Fibroblast of skin of right biceps (primary cell): ENCODE measurements at regions not wholly inside any gene's neighbourhood (a gene's known extent, or its start where the extent isn't known, plus 50 kb on each side); places are given as distances from the start of the nearest gene placed in this dataset.

Experiments
- DNase-seq: peaks from one replicate; pipeline ENCODE4 v3.0.0-alpha.2; 2013

DNA sequence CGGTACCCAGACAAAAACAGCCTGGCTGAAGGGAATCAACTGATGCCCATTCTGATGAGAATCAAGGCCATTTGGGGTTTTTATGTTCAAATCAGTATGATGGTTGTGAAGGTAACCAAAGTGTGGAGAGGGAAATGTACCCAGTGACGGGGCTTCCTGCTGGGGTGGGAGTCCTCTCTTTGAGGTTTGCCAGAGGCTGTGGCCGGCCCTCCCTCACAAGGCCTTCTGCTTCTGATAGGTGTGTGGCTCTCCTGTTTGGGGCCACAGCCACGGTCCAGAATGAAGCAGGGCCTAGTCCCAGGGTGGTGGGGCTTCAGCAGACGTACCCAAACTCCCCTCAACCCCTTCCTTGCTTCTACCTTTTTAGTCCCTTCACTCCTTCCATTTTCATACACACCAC, 86.7 kb upstream of the NAA20 start:
- DNase-seq = no peak

DNA sequence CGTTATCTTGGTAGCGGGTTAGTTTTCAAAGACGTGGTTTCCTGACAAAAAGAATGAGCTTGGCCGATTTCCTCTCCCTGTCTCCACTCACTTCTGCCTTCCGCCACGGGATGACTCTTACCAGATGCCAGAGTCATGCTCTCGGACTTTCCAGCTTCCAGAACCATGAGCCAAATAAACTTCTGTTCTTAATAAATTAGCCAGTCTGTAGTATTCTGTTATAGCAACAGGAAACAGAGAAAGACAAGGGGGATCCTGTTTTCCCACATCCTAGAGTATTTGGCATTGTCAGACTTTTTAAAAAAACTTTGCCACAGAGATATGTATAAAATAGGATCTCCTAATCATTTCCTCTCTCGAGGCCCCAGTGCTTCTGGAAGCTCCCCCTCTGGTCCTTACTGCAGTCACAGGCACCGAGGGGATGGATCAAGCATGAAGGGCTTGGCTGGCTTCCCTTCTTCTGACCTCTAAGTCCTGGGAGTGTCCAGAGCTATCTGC, 84.9 kb upstream of the NAA20 start:
- DNase-seq = peak; percentile 88

DNA sequence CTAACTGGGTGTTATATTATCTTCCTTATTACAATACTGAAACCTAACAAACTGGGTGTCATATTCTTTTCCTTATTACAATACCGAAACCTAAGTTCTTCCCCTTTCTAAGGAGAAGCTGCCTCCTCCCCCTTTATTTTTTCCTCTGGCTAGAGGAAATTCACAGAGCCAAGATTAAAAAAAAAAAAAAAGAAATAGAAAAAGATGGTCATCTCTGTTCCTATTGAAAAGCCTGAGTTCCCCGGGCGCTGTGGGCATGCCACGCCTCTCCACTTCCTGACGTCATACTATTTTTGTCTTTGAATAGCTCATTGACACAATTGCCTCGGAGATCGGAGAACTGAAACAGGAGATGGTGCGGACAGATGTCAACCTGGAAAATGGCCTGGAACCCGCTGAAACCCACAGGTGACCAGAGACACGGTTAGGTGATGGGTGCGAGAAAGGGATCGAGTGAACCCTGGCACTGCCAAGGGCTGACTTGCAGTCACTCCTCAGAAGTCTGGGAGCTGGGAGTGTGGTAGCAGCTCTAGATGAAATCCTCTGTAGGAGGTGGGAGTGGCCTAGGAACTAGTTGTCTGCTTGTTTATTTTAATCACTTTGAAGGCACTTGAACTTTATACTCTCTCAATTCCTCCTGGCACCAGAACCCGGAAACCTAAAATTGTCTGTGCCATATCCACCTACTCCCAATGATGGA, 82.2 kb upstream of the NAA20 start:
- DNase-seq = no peak

DNA sequence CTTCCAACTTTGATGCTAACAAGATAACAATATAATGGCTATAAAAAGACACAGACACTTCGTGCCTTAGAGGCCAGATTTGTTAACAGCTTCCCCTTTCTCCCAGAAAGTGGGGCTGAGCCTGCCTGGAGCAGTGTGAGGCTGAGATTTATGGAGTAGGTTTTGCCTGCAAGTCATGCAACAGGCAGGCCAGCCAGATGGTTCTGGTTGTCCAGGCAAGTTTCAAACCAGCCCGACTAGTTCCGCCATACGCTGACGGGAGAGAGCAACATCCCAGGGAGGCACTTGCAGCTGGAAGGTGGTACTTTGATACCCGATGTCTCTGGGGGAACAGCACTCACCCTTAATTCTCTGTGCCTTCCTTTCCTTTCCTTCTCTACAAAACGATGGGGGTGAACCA, 81.3 kb upstream of the NAA20 start:
- DNase-seq = no peak

DNA sequence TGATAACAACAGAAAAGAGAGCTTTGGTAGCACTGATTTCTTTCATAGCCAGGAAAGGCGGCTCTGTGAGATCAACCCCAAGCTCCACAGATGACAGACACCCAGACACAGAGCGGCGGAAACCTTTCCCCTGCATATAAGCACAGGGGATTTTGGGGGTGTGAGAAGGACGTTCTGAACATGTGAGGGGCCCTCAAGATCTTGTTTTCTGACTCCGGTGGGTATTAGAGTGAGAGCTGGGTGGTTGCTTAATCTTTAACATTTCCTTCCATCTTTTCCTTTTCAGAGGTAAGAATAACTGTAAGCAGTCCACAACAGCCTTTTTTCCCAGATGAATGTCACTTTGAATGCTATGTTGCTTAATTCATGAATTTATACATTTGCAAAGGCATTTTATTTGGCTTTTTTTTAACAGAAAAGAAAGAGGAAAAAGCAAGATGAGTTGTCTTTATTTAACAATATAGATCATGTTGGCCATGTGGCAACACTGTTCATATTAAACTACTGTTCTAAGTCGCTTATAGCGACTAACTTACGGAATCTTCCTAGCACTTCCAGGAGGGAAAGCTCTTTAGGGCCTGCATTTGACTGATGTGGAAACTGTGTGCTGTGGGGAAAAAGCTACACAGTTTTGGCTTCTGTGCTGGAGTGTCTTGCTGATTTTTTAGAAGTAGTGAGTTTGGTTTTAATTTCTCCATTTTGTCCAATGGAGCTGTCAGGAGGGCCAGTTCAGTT, 80.5 kb upstream of the NAA20 start:
- DNase-seq = no peak

DNA sequence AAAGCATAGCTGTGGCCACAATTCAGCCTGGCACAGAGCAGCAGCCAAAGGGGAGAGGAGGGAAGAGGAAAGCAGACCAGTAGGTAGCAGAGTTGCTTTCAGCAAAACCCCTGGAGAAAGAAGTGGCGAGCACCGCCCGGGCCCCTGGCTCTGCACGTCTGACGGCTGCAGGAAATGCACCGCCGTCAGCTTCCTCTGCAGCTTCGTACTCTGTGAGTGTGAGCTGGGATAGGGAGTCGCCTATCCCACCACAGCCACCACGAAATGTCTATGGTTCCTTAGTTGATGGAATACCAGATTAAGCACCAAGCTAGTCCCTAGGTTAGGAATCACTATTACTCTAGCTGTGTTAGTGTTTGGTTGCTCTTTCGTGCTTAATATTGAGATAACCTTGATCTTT, 79.9 kb upstream of the NAA20 start:
- DNase-seq = no peak

DNA sequence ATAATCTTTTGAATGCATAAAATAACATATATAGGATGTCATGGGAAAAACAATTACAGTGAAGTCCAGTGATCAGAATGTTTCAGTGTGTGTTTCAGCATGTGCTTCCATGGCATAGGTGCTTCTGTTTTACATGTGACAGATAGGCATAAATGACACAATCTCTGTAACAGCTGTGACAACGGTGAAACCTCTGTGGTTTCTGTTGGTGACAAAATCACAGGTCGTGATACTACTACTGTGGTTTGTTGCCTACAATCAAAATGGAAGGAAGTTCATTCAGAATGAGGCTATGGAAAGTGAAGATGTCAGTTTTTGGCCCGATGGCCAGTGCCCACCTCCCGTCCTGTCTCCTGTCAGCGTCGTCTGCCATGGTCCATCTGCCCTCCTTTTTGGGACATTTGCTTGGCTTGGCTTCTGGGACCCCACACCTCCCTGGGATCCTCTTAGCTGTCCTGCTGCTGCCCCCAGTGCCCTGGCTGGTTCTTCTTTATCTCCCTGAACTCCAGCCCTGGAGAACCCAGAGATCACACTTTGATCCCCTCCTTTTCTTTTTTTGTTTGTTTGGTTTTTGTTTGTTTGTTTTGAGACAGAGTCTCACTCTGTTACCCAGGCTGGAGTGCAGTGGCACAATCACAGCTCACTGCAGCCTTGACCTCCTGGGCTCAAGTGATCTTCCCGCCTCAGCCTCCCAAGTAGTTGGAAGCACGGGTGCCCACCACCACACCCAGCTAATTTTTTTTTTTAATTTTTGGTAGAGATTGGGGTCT, 79.3 kb upstream of the NAA20 start:
- DNase-seq = no peak

DNA sequence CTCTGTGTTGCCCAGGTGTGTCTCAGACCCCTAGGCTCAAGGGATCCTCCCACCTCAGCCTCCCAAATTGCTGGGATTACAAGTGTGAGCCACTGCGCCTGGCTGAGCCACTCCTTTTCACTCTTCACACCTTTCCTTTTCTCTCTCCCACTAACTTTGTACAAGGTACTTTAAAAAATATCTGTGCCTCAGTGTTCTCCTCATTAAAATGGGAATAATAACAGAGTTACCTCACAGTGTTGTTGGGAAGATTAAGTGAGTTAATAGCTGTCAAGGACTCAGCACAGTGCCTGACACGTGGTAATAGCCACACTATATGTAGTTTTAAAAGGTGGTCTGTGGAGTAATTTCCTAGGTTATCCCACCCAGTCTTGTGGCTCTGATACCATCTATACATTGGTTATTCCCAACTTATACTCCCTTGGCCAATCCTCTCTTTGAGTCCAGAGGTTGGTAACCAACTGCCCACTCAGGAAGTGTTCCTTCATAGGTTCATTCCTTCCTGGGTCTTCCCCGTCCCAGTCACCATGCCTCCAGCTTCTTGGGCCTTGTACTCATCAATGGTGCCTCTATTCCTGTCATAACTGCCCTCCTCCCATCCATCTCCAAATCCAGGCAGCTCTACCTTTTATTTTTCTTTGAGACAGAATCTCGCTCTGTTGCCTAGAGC, 78.6 kb upstream of the NAA20 start:
- DNase-seq = no peak

DNA sequence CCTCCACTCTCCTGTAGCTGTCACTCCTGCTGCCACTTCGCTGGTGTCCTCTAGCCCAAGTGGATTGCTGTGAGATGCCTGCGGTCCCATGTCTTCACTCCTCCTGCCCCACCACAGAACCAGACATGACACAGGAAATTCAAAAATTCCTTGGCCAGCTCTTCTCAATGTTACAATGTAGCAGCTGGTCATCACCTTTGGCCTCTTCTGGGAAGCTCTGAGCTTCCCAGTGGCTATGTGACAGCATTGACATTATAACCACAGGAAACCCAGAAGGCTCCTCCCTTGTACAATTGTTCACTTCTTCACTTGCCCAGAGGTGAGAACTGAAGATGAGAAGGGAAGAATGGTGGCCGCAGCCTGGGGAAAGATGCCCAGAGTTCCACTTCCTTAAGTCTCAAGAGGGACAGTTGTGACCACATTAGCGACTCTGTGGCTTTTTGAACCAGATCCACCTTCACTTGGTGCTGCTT, 76.1 kb upstream of the NAA20 start:
- DNase-seq = no peak

DNA sequence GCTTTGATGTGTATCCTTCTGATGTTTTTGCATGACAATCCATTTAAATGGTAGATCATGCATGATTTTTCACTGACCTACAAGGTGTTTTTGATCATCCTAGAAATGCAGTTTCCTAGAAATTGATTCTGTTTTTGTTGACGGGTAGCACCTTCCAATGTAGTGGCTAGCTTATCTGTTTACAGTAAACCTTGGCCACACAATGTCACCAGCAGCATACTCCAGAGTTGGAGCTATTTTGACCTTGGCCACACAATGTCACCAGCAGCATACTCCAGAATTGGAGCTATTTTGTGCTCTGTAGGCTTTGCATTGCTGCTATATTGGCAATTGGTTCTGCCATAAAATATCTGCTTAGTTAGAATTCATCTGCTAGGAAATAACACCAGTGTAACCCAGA, 74.6 kb upstream of the NAA20 start:
- no peak for DNase-seq

DNA sequence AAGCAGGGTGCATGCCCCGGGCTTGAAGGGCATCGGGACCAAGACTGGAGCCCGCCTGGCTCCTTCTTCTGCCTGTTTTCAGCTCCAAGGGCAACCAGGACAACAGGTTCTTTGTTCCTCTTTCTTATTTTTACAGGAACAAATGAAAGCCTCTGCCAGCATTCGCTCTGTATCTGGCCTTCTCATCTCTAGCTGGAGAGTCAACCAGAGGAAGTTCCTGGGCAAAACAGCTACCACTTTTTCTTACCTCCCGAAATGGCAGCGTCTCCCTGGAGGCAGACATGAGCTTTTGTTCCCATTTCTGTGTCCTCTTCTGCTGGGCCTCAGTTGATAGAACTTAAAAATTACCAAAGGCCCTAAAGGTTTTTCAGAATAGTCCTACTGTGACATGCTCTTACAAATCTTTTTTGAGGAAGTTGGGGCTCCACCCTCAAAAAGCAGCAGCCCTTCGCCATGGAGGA, 74.1 kb upstream of the NAA20 start:
- DNase-seq = no peak

DNA sequence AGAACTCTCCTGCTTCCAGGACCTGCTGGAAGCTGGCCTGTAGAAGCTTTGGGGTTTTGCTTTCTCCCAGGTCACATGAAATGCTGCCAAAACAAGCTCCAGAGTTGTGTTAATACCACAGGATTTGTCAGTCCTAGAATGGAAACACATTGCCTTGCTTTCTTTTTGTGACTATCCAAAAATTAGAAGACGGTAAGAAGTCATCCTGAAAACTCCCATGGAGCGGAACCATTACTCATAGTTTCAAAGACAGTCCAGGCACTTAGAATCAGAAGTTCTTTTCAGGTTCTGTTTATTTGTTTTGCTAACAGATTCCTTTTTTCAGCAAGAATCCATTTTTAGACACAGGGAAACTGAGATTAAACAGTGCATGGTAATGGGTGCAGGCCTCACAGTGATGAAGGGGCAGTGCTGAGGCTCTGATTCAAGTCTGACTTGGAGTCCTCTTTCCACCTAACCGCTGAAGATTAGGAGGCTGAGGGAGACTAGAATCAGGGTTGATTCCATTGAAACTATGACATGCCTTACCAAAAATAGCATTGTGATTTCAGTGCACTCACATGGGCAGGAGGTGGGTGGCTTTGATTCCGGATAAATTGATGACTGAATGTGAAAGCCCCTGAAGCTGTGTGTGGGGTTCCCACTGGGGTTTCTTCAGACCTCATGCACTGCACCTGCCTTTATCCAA, 72.2 kb upstream of the NAA20 start:
- peak; percentile 17 for DNase-seq

DNA sequence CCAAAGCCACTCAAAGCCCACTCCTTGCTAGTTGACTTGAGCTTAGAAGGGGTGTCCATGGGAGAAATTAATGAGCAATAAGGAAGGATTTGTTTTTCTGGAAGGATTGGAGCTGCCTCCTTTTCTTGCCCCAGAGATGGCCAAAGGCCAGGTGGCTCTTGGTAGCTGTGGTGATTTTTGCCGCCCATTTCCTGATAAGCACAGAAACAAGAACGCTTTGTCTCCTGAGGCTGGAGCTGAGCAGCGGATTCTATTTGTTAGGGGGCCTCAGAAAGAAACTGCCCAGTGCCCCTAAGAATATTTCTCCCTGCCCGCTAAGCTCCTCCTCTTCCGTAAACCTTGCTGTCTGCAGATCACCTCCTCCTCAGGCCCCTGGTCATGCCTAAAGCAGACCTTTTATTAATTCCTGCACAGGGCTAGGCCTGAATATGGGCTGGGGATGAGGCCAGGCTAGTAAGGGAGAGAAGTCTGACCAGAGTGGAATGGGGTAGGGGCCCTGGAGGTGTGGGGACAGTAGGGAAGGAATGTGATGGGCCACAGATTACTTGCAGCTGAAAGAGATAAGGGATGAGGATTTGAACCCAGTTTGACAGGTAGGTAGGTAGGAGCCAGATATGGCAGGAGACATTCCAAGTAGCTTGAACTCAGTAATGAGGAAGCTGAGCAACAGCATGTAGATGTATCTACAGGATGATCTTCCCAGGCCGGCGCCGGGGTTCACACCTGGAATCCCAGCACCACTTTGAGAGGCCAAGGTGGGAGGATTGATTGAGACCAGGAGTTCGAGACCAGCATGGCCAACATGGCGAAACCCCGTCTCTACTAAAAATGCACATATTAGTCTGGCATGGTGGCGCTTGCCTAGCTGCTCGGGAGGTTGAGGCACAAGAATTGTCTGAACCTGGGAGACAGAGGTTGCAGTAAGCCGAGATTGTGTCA, 71.2 kb upstream of the NAA20 start:
- no peak for DNase-seq

DNA sequence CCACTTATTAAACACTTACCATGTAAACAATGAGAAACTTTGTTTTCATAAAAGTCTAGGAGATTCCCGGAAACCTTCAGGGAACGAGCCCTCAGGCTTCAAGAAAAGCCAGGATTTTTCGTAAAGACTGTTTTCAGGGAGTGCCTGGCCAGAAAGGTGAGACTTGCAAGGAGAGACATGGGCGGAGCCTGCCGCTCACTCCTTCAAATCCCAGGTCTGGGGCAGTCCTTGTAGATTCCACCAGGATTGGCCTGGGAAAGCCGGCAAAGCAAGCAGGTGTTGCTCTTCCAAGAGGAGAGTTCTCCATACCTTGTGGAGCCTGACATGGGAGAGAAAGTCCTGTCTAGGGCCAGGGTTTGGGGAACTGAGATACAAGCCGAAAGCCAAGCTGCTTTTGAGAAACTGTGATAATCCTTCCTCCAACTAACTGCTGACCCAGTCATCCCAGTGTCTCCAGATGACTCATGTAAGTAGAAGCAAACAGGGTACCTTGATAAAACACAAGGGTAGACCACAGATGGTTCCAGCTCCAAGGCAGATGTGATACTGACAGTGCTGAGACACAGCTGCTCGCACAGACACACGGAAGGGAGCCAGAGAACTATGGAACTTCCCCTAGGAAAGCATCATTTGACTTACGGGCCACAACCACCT, 69.4 kb upstream of the NAA20 start:
- peak; percentile 75 for DNase-seq

DNA sequence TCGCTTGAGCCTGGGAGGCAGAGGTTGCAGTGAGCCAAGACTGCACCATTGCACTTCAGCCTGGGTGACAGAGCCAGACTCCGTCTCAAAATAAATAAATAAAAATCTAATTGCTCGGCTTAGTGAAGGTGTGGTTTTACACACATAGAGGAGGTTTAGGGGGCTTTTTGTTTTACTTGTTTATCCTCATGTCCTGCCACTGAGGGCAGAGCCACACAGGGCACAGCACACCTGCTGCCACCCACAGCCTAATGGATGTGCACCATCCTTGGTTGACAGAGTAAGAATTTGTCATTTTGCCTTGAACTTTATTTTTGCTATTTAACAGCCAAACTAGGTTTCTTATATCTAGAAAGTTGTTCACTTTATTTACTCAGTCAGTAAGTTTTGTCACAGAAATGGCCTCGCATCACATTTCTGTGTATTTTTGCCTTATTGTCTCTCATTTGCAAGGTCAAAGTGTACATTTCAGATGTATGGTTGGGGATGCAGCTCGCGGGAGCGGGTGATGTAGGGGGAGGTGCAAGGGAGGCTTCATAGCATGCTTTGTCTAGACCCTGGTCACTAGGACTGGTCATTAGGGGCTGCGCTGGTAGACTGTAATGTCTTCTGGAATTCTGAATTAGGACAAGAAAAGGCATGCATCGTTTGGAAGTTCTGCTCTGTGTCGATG, 67.8 kb upstream of the NAA20 start:
- no peak for DNase-seq

DNA sequence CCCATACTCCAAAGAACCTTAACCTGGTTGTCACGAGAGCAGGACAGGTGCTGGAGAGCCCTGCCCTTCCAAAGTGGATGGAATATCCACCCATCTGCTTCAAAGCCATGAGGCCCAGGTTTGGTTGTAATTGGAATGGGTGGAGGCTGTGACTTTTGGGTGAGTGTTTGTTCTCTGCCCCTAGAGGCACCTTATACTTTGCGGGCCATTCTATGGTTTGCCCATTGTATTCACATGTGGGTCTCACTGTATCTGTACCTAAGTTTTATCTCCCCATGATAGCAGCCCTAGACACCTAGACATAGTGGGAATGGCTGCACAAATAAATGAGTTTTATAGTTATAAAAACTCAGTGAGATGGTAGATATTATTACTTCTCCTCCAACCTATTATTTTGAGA, 67.1 kb upstream of the NAA20 start:
- no peak for DNase-seq

DNA sequence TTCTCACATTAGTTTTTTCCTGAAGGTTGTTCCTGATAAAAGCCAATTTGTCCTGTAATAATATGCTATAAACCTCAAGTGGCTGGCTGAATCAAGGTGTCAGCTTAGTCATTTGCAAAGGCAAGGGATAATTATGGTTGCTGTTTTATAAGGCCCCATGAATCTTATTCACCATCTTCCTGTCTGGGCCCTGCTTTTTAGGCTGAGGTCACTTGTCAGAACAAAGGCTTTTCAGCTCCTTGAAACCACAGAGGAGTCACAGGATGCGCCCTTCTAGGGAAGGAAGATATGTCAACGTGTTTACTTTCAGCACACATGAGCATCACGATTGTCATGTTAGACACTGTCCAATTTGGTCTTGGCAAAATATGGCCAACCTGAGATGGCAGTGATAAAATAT, 64.8 kb upstream of the NAA20 start:
- DNase-seq = no peak

DNA sequence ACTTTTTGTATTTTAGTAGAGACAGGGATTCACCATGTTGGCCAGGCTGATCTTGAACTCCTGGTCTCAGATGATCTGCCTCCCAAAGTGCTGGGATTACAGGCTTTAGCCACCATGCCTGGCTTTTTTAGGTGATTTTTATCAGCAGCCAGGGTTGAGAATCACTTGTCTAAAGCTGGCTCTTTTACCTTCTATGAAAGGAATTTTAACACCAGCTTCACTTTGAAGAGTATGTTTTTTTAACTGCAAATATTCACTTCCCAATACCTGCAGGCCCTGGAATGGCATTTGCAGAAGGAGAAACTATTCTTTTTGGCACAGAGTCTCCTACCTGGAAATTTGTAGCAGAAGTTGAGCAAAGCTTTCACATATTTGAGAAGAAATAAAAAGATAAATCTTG, 63.6 kb upstream of the NAA20 start:
- DNase-seq = no peak

DNA sequence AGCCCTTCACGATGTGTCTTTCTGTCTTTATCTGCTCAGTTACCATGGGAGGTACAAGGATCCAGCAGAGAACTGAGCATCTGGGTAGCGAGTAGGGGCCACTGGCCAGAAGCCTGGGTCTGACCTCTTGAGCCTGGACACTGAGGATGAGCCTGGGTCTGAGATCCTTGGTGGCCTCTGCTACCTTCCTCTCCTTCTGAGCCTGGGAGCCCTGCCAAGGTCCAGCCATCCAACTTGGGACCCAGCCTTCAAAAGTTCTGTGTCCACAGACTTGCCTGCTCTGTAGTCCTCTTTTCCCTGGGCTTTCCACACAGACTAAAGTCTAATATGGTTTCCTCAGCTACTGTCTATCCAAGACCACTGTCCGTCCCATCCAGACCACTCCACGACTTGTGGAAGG, 60.2 kb upstream of the NAA20 start:
- no peak for DNase-seq

DNA sequence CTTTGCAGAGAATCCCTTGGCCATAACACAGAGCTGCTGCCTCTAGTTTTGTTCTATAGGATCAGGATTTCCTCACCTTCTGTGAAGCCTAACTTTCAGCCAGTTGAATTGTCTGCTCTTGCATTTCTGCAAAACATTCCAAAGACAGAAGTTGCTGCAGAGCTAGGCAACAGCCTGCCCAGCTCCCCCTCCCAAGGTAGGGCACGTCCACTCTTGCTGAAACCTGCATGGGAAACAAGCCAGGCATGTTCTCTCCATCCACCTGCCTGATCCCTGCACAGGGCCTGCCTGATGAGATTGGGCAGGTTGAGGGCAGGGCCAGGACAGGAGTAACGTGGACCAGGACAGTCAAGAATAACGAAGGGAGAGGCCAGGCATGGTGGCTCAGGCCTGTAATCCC, 58.9 kb upstream of the NAA20 start:
- no peak for DNase-seq
